ENCODE measurements at regions not wholly inside any gene's neighbourhood (a gene's known extent, or its start where the extent isn't known, plus 50 kb on each side); places are given as distances from the start of the nearest gene placed in this dataset.
A peak's percentile ranks its signal among the peaks of the same experiment; 100 is the strongest.
"Not testable (repeated sequence)": the region's sequence is repeated elsewhere in the genome, so short reads cannot be mapped to it uniquely, and the experiment has no call there.

DNA sequence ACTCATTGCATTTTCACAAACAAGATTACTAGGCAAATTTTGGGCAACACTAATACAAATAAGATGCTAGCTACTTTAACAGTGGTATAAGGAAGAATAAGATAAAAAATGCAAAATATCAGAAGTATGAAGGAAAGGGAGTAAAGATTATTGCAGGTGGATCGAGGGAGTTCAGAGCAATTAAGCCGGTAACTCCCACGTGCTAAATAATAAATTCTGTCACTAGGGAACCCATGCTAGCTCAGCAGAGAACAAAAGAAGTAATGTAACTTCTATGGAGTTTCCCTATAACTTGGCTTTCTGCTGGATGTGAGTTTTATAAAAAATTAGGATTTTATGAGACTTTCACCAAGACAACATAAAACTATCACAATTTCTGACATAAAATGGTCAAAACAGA, 470.5 kb upstream of the RGS18 start:
- FAIRE-seq, result no peak

DNA sequence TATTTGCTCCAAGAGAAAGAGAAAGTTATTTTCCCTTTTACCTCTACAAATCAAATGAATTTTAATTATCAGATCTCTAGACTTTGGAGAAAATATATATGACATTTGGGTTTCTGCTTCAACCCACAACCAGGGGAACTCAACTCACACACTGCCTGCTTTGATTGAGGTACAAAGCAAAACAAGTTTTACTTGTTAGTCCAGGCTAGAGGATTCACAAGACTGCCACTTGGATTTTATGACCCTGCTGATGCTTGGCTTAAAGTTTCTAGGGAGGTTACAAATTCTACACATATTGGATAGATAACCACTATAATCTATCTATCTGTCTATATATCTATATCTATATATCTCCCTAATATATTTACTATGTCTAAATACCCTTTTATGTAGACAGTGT, 467.3 kb upstream of the RGS18 start:
- no peak for FAIRE-seq

GRCh38 chr1:191693797-191694196, 464.5 kb upstream of the RGS18 start:
- no peak for FAIRE-seq

- FAIRE-seq, result no peak
These were observed 462.4 kb upstream of the RGS18 start for GRCh38 chr1:191695865-191696264.

- no peak for FAIRE-seq
These were observed 461.9 kb upstream of the RGS18 start for GRCh38 chr1:191696354-191696753.

GRCh38 chr1:191697556-191697955, 460.7 kb upstream of the RGS18 start:
- no peak for FAIRE-seq

GRCh38 chr1:191698246-191698645, 460.0 kb upstream of the RGS18 start:
- FAIRE-seq, result no peak

DNA sequence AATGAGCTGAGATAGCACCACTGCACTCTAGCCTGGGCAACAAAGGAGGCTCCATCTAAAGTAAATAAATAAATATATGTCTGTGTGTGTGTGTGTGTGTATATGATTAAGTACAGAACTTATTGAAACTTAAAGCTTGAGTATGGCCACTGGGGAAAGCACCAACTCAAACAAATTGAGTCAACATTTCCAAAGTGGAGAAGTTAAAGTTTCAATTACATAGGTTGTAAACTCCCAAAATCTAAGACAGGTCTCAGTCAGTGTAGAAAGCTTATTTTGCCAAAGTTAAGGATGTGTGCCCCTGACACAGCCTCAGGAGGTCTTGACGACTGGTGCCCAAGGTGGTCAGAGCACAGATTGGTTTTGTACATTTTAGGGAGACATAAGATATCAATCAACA, 458.9 kb upstream of the RGS18 start:
- FAIRE-seq, result no peak

DNA sequence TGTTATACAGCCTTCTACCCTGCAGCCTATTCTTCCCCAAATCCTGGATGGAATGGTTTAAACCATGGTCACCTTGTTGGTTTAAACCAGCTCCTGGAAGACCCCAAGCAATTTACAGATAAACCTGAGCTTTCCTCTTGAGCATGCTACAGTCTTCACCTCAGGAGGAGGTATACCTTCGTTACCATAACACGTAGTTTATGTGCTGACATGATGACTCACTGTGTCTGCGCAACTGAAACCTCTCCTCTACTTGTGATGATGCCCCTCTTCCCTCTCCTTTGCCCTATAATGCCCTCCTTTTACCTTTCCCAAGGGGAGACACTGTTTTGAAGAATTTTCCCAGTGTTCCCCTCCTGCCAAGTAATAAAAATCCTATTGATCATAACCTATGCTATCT, 457.3 kb upstream of the RGS18 start:
- FAIRE-seq, result no peak

GRCh38 chr1:191702124-191702523, 456.1 kb upstream of the RGS18 start:
- FAIRE-seq, result no peak

GRCh38 chr1:191707288-191707687, 451.0 kb upstream of the RGS18 start:
- FAIRE-seq, result no peak

DNA sequence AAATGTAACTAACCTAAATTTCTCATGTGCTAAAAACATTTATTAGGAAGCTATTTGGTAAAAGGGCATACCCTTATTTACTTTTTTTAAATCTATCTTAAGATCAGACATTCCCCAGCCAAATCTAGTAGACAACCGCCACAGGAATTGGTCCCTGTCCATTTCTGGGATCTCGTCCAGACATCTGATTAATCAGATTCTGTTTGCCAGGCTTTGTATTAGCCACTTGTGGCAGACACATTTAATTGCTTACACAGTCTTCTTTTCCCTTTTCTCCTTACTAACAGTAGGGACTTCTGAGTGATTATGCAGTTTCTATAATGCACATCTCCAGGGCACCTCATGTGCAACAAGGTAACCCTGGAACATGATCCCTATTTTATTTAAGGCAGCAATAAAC, 449.0 kb upstream of the RGS18 start:
- no peak for FAIRE-seq

DNA sequence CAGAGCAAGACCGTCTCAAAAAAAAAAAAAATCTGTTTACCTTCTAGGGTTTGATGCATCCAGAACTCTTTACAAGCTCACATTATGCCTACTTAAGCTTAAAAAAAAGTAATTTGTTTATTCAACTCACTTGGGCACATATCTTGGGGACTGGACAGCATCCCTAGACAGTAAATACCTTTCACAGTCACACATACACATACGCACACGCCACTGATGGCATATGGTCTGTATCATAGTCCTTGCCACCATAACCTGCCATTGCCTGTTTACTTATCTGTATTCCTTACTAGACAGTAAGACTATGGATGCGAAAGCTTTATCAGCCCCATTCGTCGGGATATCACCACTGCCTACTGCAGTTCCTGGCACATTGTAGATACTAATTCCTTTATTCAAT, 446.3 kb upstream of the RGS18 start:
- FAIRE-seq, result no peak

GRCh38 chr1:191714845-191715244, 443.4 kb upstream of the RGS18 start:
- no peak for FAIRE-seq

DNA sequence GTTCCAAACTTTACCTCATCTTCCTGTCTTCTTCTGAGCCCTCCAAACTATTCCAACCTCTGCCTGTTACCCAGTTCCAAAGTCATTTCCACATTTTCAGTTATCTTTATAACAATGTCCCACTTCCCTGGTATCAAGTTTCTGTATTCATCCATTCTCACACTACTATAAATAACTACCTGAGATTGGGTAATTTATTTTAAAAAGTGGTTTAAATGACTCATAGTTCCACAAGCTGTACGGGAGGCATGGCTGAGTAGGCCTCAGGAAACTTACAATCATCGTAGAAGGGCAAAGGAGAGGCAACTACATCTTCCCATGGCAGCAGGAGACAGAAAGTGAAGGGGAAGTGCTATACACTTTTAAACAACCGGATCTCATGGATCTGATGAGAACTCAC, 428.5 kb upstream of the RGS18 start:
- FAIRE-seq, result no peak

DNA sequence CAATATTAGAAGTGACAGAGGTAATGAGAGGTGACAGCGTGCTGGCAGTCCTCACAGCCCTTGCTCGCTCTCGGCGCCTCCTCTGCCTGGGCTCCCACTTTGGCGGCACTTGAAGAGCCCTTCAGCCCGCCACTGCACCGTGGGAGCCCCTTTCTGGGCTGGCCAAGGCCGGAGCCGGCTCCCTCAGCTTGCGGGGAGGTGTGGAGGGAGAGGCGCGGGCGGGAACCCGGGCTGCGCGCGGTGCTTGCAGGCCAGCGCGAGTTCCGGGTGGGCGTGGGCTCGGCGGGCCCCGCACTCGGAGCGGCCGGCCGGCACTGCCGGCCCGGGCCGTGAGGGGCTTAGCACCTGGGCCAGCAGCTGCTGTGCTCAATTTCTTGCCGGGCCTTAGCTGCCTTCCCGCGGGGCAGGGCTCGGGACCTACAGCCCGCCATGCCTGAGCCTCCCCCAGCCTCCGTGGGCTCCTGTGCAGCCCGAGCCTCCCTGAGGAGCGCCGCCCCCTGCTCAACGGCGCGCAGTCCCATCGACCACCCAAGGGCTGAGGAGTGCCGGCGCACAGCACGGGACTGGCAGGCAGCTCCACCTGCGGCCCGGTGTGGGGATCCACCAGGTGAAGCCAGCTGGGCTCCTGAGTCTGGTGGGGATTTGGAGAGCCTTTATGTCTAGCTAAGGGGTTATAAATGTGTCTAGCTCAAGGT, 426.5 kb upstream of the RGS18 start:
- not testable (repeated sequence) for FAIRE-seq

DNA sequence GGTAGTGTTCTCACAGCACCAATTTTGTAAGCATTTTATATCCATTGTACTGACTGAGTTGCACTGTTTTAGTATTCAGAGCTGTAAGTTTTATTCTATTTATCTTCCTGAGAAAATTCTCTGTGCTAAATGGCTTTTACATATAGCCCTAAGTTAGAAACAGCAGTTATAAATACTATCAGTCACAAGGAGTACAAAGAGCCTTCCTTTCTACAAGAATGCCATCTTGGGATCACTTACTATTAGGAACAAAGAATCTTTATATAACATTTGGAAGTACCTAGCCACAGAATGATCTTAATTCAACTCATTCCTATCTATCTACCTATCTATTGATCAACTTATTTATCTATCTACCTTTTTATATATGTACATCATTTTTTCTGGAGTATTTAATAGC, 423.9 kb upstream of the RGS18 start:
- FAIRE-seq, result no peak

DNA sequence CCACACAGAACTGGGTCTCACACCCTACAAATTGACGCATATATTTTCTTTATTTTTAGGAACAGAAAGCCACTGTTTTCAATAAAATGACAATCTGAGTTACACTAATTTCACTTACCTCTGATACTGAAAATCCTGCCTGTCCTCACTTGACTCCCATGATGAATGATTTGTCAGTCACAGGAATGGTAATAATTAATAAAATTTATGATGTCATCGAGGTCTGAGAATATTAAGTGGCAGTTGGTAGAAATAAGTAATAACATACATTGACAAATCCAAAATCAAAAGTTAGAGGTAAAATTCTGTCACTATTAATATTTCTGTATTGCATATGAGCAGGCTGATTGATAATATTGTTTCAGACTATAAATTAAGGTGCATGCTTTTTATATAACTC, 418.7 kb upstream of the RGS18 start:
- FAIRE-seq, result no peak

DNA sequence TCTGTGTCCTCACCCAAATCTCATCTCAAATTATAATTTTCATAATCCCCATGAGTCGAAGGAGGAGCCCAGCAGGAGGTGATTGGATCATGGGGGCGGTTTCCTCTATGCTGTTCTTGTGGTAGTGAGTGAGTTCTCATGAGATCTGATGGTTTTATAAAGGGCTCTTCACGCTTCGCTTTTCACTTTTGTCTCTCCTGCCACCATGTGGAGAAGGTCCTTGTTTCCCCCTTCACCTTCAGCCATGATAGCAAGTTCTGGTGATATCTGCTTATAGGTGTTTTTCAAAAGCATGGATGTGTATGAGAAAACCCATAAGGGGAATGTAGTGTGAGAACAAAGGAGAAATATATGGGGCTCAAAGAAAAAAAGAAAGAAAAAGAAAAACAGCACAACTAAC, 405.9 kb upstream of the RGS18 start:
- no peak for FAIRE-seq

GRCh38 chr1:191760016-191760415, 398.2 kb upstream of the RGS18 start:
- no peak for FAIRE-seq

DNA sequence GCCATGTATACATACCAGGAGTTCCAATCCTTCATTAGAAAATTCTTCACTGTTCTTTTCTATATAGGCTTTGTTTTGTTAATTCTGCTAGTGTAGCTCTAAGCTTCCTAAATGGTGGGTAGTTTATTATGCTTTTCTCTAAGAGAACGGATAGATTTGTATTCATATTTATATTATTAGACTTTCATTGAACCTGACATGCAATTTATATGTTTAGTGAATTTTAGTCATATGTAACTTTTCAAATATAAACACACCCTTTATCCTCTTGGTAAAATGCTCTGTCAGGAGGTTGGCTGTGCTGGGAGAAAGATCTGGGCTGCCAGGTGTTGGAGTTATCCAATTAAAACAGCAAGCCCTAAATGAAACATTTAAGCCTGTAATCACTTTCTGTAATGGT, 369.7 kb upstream of the RGS18 start:
- no peak for FAIRE-seq

DNA sequence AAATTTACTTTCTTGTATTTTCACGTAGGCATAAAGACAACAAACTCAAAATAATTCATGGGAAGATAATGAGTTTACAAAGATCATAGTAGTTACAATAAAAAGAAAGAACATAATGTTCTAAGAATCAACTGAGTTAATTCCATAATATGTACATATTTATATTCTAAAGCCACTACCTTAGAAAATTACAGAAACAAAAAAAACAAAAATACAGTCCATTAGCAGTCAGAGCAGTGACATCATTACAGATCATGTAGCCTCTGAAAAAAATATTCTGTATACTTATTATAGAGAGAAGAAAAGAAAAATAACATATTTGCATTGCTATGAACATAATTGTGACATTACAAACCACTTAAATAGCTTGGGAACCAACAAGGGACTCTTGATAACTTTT, 360.1 kb upstream of the RGS18 start:
- peak; percentile 10 for FAIRE-seq

DNA sequence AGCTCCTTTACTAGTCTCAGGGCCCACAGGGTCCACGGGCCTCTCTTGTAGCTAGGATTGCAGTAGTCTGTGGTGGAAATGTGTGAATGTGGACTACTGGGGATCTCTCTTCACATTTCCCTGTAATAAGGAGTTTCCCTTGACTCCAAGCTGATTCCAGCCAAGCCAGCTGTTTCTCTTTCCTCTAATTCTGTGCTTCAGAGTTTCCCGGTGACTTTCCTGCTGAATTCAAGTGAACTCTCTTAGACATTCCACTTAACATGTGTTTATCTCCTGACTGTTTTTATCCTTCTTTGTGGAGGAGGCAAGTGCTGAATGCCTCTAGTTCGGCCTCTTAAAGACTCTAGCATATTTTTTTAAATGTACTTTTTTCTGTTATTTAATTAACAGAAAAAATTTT, 354.0 kb upstream of the RGS18 start:
- no peak for FAIRE-seq

DNA sequence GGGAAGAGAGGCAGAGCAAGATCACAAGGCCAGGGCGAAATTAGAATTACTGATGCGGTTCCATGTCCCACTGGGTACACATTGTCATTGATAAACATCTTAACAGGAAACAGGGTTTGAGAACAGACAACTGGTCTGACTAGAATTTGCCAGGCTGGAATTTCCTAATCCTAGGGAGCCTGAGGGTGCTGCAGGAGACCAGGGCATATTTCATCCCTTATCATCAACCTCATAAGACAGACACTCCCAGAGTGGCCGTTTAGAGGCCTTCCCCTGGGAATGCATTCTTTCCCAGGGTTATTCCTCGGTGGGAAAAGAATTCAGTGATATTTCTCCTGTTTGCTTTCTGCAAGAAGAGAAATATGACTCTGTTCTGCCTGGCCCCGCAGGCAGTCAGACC, 344.7 kb upstream of the RGS18 start:
- FAIRE-seq, result not testable (repeated sequence)

DNA sequence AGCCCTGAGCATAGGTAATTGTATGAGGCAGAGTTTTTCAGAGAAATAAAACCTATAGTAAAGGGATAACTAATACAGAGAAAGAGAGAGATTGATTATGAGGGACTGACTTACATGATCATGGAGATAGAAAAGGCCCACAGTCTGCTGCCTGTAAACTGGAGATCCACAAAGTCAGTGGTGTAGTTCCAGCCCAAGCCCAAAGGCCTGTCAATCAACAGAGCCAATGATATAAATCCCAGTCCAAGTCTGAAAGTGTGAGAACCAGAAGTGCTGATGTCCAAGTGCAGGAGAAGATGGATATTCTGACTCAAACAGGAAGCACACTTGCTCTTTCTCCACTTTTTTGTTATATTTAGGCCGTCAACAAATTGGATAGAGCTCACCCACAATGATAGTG, 340.1 kb upstream of the RGS18 start:
- FAIRE-seq, result no peak

- no peak for FAIRE-seq
These were observed 326.7 kb upstream of the RGS18 start for GRCh38 chr1:191831572-191831971.
